ENCODE measurements at regions not wholly inside any gene's neighbourhood (a gene's known extent, or its start where the extent isn't known, plus 50 kb on each side); places are given as distances from the start of the nearest gene placed in this dataset.

- no peak for TF ChIP-seq CTCF (conservative IDR thresholded peaks at IDR 0.05; ENCODE audit: low read depth, low read length)
- TF ChIP-seq EZH2 (IDR thresholded peaks at IDR 0.05; ENCODE audit: borderline replicate concordance, low read depth, low read length, poor library complexity, severe bottlenecking) = no peak
Observed at GRCh38 chr18:5717256-5717655, 173.5 kb upstream of the EPB41L3 start.
